Stomach smooth muscle (tissue), 2 donors: ENCODE measurements at regions not wholly inside any gene's neighbourhood (a gene's known extent, or its start where the extent isn't known, plus 50 kb on each side); places are given as distances from the start of the nearest gene placed in this dataset.
"Not testable (repeated sequence)": the region's sequence is repeated elsewhere in the genome, so short reads cannot be mapped to it uniquely, and the experiment has no call there.

Experiments
- H3K27ac ChIP-seq: one replicate; pipeline ENCODE4 v1.7.0; 2013; ENCODE audit warnings: mild to moderate bottlenecking, low read length, inconsistent platforms
- H3K27me3 ChIP-seq, 2 donors: one replicate each; pipeline ENCODE4 v1.7.0; 2013; ENCODE audit warnings: low read length in 2 of 2; ENCODE audit not compliant: insufficient read depth in 2 of 2, control insufficient read depth in 1 of 2
- H3K36me3 ChIP-seq, 2 donors: one replicate each; pipeline ENCODE4 v1.7.0; 2013; ENCODE audit warnings: low read length in 2 of 2; ENCODE audit not compliant: control insufficient read depth in 2 of 2, insufficient read depth in 2 of 2
- H3K4me1 ChIP-seq: one replicate; pipeline ENCODE4 v1.7.0; 2013; ENCODE audit warnings: low read length; ENCODE audit not compliant: control insufficient read depth, insufficient read depth
- H3K4me3 ChIP-seq, 2 donors: one replicate each; pipeline ENCODE4 v1.7.0; 2013; ENCODE audit warnings: low read length in 2 of 2
- H3K9ac ChIP-seq, 2 donors: one replicate each; pipeline ENCODE4 v1.7.0; 2013; ENCODE audit warnings: low read length in 2 of 2, mild to moderate bottlenecking in 1 of 2
- H3K9me3 ChIP-seq, 2 donors: one replicate each; pipeline ENCODE4 v1.7.0; 2013; ENCODE audit warnings: low read length in 2 of 2; ENCODE audit not compliant: control insufficient read depth in 2 of 2
- donor health status: healthy.
- donor health status: Pancreatic carcinoma.

- Histone ChIP-seq H3K9ac (no peak overlapping the region), H3K9me3 (no peaks in the 10 kb centered on the region), H3K27me3 (no peaks in the 10 kb centered on the region), H3K36me3 (no peaks in the 10 kb centered on the region), H3K27ac (no peak overlapping the region), H3K4me1 (no peaks in the 10 kb centered on the region), H3K4me3 (no peak overlapping the region)
These were observed 602.9 kb upstream of the KIF2B start for GRCh38 chr17:53219821-53220220.

DNA sequence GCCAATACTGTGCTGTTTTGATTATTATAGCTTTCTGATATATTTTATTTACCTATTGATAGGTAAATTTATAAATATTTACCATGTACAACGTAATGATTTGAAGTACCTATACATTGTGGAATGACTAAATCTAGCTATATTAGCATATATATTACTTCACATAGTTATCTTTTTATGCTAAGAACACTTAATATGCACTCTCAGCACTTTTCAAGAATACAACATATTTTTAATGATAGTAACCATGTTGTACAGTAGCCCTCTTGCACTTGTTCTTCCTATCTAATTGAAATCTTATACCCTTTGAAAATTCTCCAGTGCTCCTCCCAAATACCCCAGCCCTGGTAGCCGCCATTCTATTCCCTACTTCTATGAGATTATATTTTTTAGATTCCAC, 604.0 kb upstream of the KIF2B start:
- no peak overlapping the region for H3K27ac ChIP-seq
- no peak overlapping the region for H3K9ac ChIP-seq
- H3K36me3 ChIP-seq: no peaks in the 10 kb centered on the region
- H3K9me3 ChIP-seq: no peaks in the 10 kb centered on the region
- H3K4me3 ChIP-seq: no peak overlapping the region
- H3K27me3 ChIP-seq: no peaks in the 10 kb centered on the region
- no peaks in the 10 kb centered on the region for H3K4me1 ChIP-seq

GRCh38 chr17:53217311-53217710, 605.4 kb upstream of the KIF2B start:
- Histone ChIP-seq H3K9ac (no peak overlapping the region), H3K4me3 (no peak overlapping the region), H3K4me1 (no peaks in the 10 kb centered on the region), H3K36me3 (no peaks in the 10 kb centered on the region), H3K9me3 (no peaks in the 10 kb centered on the region), H3K27me3 (no peaks in the 10 kb centered on the region), H3K27ac (no peak overlapping the region)

DNA sequence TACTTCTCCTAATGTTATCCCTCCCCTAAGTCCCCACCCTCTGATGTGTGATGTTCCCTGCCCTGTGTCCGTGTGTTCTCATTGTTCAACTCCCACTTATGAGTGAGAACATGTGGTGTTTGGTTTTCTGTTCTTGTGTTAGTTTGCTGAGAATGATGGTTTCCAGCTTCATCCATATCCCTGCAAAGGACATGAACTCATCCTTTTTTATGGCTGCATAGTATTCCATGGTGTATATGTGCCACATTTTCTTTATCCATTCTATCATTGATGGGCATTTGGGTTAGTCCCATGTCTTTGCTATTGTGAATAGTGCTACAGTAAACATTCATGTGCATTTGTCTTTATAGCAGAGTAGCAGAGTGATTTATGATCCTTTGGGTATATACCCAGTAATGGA, 613.8 kb upstream of the KIF2B start:
- H3K4me3 ChIP-seq, H3K27ac ChIP-seq, H3K36me3 ChIP-seq, H3K4me1 ChIP-seq, H3K9me3 ChIP-seq, H3K9ac ChIP-seq, H3K27me3 ChIP-seq: not testable (repeated sequence)

DNA sequence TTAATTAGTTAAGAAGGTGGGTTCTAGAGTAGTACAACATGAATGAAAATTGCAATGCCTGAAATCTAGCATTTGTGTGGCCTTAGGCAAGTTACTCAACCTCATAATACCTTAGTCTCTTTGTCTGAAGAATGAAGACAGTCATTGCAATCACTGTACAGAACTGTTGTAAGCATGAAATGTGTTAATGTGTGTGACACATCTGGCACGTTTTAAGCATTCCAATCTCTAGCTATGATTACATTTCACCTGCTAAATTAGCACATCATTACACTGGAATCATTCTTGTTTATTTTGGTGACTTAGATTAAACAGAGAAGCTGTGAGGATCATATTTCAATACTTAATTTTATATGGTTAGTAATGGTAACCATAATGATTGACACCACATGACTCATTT, 629.7 kb upstream of the KIF2B start:
- H3K9ac ChIP-seq: no peak overlapping the region
- H3K36me3 ChIP-seq: no peaks in the 10 kb centered on the region
- no peaks in the 10 kb centered on the region for H3K9me3 ChIP-seq
- H3K27ac ChIP-seq: no peak overlapping the region
- H3K27me3 ChIP-seq: no peaks in the 10 kb centered on the region
- no peaks in the 10 kb centered on the region for H3K4me1 ChIP-seq
- H3K4me3 ChIP-seq: no peak overlapping the region

DNA sequence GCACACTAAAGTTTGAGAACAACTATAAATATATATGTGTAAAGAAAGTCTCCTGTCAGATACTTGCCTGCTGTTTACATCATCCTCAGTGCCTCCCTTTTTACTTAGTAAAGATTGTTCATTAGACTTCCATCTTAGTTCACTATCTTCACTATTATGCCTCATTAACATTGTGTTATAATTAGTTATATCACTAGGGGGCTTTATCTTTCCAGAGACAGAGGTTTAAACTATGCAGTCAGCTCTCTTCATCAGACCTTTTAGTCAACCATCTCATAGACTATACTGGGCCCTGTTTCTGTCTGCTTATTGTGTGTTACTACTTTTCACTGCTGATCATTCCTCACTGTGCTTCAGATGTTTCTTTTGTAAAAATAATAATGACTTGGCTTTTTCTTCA, 630.8 kb upstream of the KIF2B start:
- H3K36me3 ChIP-seq: no peaks in the 10 kb centered on the region

DNA sequence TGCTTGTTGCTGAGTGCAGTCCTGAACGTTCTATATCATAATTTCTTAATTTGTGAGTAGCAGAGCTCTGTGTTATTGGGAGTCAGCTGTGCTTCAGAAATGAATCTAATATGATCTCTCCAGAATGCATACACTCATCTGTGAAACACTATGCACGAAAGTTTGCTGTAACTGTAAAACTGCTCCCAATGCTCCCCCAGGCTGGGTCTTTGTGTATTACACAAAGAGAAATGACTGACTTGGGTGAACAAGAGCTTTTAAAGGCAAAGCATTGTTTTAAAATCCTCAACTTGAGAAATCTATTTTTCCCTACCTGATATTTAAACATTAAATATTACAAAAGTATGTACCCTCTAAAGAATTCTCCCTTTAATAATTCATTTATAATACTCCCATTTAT, 636.7 kb upstream of the KIF2B start:
- Histone ChIP-seq H3K4me1 (no peaks in the 10 kb centered on the region), H3K36me3 (no peaks in the 10 kb centered on the region), H3K9ac (no peak overlapping the region), H3K27me3 (no peaks in the 10 kb centered on the region), H3K4me3 (no peak overlapping the region), H3K9me3 (no peaks in the 10 kb centered on the region), H3K27ac (no peak overlapping the region)

More for the DNA sequence above, 630.8 kb upstream of the KIF2B start:
- Histone ChIP-seq H3K27ac (no peak overlapping the region), H3K4me1 (no peaks in the 10 kb centered on the region), H3K9me3 (no peaks in the 10 kb centered on the region), H3K27me3 (no peaks in the 10 kb centered on the region), H3K9ac (no peak overlapping the region), H3K4me3 (no peak overlapping the region)

- H3K36me3 ChIP-seq: no peaks in the 10 kb centered on the region
- H3K9ac ChIP-seq: no peak overlapping the region
- no peak overlapping the region for H3K4me3 ChIP-seq
- no peaks in the 10 kb centered on the region for H3K9me3 ChIP-seq
- no peak overlapping the region for H3K27ac ChIP-seq
- H3K27me3 ChIP-seq: no peaks in the 10 kb centered on the region
- no peaks in the 10 kb centered on the region for H3K4me1 ChIP-seq
These were observed 646.1 kb upstream of the KIF2B start for GRCh38 chr17:53176629-53177028.

- Histone ChIP-seq H3K4me3 (no peak overlapping the region), H3K27me3 (no peaks in the 10 kb centered on the region), H3K4me1 (no peaks in the 10 kb centered on the region), H3K9me3 (no peaks in the 10 kb centered on the region), H3K9ac (no peak overlapping the region), H3K36me3 (no peaks in the 10 kb centered on the region), H3K27ac (no peak overlapping the region)
These were observed 654.3 kb upstream of the KIF2B start for GRCh38 chr17:53168413-53168812.

DNA sequence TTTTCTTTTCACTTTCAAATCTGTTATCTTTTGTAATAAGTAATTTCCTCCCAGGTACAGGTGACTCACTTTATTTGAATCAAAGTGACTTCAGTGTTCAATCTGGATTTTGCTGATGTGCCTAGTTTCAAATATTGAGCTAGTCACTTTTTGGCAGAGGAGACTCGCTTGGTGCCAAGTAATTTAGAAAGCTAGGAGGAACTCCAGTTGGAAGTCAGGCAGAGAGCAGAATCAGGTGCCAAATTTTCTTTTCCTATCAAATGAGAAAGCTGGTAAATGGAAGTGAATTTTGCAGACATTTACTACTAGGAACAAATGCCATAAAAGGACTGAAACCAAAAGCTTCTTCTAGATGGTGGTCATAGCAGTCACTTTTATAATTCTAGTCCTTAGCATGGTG, 656.0 kb upstream of the KIF2B start:
- no peaks in the 10 kb centered on the region for H3K9me3 ChIP-seq
- H3K4me1 ChIP-seq: no peaks in the 10 kb centered on the region
- no peaks in the 10 kb centered on the region for H3K36me3 ChIP-seq
- H3K27ac ChIP-seq: no peak overlapping the region
- H3K9ac ChIP-seq: no peak overlapping the region
- H3K4me3 ChIP-seq: no peak overlapping the region
- no peaks in the 10 kb centered on the region for H3K27me3 ChIP-seq

DNA sequence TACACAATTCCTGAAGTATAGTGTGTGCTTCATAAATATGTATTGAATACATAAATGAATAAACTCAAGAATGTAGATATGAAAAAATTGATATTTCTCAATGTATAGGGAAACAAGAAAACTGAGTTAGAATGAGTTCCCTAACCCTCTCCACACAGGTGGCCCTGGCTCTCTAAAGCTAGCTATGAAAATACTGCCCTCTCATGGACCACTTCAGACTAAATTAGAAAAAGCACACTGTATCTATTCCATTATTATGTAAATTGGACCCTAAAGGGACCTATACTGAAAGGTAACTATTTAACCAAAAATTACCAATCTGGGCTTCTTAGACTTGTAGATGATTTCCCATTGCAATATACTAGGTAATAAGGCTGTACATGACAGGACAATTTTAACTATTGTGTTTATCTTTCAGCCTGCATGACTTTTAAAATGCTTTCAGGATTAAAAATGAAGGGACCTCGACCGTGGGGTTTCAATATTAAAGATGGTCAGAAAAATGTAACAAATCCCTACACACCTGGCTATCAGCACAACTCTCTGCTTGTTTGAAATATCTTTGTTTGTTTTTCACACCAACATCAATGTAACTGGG, 672.5 kb upstream of the KIF2B start:
- H3K27me3 ChIP-seq: no peaks in the 10 kb centered on the region
- H3K4me1 ChIP-seq: no peaks in the 10 kb centered on the region
- H3K4me3 ChIP-seq: no peak overlapping the region
- H3K9ac ChIP-seq: no peak overlapping the region
- no peaks in the 10 kb centered on the region for H3K36me3 ChIP-seq
- no peak overlapping the region for H3K27ac ChIP-seq
- H3K9me3 ChIP-seq: no peaks in the 10 kb centered on the region
